ENCODE measurements at regions not wholly inside any gene's neighbourhood (a gene's known extent, or its start where the extent isn't known, plus 50 kb on each side); places are given as distances from the start of the nearest gene placed in this dataset.

- TF ChIP-seq CTCF (IDR thresholded peaks at IDR 0.05) (no peak), POLR2A (IDR thresholded peaks at IDR 0.05) (no peak)
Observed at GRCh38 chr17:13263746-13264145, 245.9 kb upstream of the ELAC2 start.

Measured in stomach (tissue), 4 donors.